Posterior cingulate gyrus (tissue), 11 donors: ENCODE measurements at regions not wholly inside any gene's neighbourhood (a gene's known extent, or its start where the extent isn't known, plus 50 kb on each side); places are given as distances from the start of the nearest gene placed in this dataset.
"Not testable (repeated sequence)": the region's sequence is repeated elsewhere in the genome, so short reads cannot be mapped to it uniquely, and the experiment has no call there.

Experiments
- DNase-seq, 10 donors: peaks; one replicate each; pipeline versions ENCODE4 v3.0.0 to v3.0.0-alpha.2; 2020 to 2021; ENCODE audit warnings: mixed read lengths in 3 of 10
- intact Hi-C: fragments of 100-400 bp; cut with DNase I; formaldehyde crosslinking; loops from one replicate; pipeline ENCODE4 v1.15.1; 2023

DNA sequence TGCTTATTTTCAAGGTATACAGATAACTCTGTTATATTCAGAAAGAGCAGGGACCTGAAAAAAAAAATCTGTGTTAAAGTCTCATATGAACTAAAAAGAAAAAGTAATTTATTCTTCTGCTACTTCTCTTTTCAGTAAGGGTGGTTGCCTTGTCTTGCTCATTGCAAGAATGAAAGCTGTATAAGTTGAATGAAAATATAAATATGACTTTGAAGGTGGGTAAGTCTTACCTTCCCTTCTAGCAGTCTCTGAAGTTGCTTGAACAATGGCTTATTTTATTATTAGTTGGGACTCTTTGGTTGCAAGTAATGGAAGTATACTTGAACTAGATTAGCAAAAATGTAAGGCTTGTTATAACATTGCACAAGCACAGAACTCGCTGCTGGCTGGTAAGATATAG lies 1554.9 kb downstream of the SI start:
- no peak for DNase-seq
- intact Hi-C loops: no loop called here

DNA sequence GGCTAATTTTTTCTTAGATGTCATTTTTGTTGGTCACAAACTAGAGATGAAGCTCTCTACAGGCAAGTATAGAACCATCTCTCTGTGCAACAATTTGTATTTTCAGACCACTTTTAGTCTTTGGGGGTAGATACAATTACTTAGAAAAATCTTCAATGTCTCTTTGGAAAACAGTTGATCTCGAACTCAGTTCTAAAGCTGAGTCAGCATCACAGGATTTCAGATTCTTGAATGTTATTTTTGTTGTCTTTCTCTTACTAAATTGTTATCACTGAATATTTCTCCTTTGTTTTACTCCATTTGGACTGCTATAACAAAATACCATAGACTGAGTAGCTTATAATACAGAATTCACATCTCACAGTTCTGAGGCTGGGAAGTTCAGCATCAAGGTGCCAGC lies 1557.0 kb downstream of the SI start:
- DNase-seq: no peak
- intact Hi-C loops: no loop called here

DNA sequence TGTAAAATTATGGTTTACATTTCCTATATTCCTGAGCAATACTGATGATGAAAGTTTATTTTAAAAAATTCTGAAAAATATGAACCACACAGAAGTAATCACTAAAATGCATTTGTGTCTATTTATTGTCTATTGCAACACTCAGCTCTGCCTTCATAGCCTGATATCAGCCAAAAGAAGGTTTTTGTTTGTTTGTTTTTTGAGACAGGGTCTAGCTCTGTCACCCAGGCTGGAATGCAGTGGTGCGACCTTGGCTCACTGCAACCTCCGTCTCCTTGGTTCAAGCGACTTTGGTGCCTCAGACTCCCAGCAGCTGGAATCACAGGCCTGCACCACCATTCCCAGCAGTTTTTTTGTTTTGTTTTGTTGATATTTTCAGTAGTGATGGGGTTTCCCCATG lies 1560.2 kb downstream of the SI start:
- peak in 1 of 10 donors; percentile 59 for DNase-seq
- intact Hi-C loops: no loop called here

DNA sequence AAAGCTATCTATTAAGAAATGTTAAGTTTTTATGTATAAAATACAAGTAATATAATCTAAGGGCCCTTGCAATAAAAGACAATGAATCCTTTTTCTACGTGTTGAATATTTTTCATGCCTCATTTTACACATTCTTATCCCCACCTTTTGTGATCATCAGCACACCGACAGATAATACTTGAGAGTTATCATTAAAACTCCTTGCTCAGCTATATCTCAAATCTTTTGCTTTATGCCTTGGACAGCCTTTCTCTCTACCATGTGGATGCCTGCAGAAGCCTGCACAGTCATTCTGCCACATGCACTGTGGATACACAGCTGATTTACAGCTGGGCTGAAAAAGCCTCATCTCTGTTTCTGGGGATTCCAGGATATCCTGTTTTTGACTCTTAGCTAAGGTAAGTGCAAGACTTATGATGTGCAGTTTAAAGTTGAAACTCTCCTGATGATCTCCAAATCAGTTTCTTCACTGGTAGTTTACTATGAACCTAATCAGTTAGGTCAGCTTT lies 1565.1 kb downstream of the SI start:
- intact Hi-C loops: no loop called here
- no peak for DNase-seq

DNA sequence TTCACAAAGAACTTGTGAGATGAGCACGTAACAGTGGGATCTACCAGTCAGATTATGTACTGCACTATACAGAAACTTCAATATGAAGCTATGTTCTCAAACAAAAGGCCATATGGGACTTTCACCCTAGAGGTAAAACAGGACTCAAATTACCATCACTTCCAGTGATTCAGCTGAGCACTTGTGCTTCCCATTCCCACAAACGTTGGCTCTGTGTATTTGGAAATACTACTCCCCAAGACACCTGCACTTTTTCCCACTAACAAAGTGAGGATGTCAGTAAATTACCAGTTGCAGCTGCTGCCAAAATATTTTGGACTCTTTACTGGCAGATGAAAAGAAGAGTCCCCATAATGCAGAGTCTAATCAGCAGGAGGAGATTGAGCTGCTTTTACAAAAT lies 1570.1 kb downstream of the SI start:
- intact Hi-C loops: no loop called here
- no peak for DNase-seq

DNA sequence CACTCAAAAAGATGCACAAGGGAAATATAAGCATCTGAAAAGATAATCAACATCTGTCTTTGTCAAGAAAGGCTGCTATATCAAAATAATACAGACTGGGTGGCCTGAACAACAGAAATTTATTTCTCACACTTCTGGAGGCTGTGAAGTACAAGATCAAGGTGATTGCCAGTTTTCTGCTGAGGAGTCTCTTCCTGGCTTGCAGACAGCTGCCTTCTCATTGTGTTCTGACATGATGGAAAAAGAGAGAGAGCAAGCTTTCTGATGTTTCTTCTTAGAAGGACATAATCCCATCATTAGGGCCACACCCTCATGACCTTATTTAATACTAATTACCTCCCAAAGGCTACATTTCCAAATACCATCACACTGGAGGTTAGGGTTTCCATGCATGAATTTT lies 1573.3 kb downstream of the SI start:
- no peak for DNase-seq
- intact Hi-C loops: no loop called here

DNA sequence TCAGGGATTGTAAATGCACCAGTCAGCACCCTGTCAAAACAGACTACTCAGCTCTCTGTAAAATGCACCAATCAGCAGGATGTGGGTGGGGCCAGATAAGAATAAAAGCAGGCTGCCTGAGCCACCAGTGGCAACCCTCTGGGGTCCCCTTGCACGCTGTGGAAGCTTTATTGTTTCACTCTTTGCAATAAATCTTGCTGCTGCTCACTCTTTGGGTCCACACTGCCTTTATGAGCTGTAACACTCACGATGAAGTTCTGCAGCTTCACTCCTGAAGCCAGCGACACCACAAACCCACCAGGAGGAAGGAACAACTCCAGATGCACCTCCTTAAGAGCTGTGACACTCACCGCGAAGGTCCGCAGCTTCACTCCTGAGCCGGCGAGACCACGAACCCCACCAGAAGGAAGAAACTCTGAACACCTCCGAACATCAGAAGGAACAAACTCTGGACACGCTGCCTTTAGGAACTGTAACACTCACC lies 1578.5 kb downstream of the SI start:
- DNase-seq: peak in 1 of 10 donors; percentile 43
- intact Hi-C loops: not testable (repeated sequence)

DNA sequence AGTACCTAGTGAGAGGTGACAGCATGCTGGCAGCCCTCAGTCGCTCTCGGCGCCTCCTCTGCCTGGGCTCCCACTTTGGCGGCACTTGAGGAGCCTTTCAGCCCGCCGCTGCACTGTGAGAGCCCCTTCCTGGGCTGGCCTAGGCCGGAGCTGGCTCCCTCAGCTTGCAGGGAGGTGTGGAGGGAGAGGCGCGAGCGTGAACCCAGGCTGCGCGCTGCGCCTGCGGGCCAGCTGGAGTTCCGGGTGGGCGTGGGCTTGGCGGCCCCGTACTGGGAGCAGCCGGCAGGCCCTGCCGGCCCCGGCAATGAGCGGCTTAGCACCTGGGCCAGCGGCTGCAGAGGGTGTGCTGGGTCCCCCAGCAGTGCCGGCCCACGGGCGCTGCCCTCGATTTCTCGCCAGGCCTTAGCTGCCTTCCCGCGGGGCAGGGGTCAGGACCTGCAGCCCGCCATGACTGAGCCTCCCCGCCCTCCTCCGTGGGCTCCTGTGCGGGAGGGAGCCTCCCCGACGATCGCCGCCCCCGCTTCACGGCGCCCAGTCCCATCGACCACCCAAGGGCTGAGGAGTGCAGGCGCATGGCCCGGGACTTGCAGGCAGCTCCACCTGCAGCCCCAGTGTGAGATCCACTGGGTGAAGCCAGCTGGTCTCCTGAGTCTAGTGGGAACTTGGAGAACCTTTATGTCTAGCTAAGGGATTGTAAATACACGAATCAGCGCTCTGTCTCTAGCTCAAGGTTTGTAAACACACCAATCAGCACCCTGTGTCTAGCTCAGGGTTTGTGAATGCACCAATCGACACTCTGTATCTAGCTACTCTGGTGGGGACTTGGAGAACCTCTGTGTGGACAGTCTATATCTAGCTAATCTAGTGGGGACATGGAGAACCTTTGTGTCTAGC lies 1579.2 kb downstream of the SI start:
- intact Hi-C loops: not testable (repeated sequence)
- DNase-seq: peak in 3 of 10 donors; percentile 66 to 76 (median 75)

DNA sequence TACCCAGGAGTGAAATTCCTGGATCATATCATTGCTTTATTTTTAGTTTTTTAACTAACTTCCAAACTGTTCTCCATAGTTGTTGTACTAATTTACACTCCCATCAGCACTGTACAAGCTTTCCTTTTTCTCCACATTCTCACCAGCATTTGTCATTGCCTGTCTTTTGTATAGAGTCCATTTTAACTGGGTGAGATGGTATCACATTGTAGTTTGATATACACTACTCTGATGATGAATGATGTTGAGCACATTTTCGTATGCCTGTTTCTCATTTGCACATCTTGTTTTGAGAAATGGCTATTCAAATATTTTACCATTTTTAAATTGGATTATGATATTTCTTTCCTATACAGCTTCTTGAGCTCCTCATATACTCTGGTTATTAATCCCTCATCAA lies 1586.6 kb downstream of the SI start:
- DNase-seq: no peak
- intact Hi-C loops: no loop called here

DNA sequence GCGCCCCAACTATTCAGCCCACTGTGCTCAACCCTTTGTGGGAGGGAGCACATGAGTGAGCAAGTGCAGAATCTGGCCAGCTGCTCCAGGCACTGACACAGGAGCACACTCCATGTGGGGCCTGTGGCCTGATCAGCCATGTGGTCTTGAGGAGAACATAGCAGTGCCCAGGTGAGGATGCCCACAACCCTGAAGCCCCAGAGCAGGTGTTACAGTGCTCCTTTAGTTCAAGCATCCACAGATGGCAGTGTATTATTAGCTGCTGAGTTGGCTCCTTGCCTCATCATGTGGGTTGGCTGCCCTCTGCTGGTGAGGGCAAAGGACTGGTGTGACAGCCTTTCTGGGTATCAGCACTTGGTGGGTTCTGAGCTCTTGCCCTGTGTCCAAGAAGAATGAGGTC lies 1588.2 kb downstream of the SI start:
- peak in 2 of 10 donors; percentile 21 to 60 for DNase-seq
- intact Hi-C loops: no loop called here

DNA sequence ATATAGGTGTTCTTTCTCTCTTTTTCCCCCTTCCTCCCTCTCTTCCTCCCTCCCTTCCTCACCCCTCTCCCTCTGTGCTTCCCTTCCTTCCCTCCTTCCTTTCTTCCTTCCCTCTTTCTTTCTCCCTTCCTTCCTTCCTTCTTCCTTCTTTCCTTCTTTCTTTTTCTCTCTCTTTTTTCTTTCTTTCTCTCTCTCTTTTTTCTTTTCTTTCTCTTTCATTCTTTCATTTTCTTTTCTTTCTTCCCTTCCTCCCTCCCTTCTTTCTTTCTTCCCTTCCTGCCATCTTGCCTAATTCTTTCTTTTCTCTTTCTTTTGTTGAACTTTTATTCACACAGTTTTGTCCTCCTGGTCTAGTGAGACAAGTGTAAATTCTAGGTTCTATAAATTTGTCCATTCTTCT lies 1595.6 kb downstream of the SI start:
- DNase-seq: no peak
- intact Hi-C loops: no loop called here

DNA sequence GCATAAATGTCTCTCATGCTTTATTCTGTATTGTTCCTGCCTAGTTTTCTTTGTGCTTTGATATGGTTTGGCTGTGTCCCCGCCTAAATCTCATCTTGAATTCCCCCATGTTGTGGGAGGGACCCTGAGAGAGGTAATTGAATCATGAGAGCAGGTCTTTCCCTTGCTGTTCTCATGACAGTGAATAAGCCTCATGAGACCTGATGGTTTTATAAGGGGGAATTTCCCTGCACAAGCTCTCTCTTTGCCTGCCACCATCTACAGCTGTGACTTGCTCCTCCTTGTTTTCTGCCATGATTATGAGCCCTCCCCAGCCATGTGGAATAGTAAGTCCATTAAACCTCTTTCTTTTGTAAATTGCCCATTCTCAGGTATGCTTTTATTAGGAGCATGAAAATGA lies 1596.6 kb downstream of the SI start:
- no peak for DNase-seq
- intact Hi-C loops: no loop called here

DNA sequence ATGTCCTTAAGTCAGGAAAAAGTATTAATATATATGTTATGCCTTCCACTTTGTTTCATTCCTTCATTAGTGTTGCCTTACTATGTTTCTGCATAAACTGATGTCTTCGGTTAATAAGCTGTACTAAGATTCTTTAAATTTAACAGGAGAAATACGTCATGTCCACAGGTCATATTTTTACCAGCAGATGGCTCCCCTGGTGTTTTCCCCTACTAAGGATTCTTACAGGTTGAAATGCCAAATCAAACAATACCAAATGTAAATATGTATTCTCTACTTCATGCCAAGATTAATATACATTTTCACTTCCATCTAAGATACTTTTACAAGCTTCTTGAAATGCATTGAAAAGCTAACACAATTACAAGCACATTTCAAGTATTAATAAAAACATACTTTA lies 1602.1 kb downstream of the SI start:
- intact Hi-C loops: no loop called here
- no peak for DNase-seq

DNA sequence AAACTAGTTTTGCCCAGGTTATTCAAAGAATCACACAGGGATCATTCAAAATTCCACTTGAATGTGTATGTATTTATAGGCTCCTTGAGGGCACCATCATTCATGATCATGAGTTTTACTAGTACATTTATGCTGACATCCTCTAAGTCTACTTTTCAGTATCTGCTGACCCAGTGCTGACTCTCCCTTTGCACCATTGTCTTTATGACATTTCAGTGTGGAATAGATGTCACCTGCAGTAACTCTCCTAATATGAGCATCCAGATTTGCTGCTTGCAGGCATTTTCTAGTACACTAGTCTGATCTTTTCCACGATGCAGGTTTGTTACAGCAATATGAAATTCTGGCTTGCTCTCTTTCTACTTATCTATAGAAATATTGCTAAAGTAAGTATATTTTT lies 1603.5 kb downstream of the SI start:
- intact Hi-C loops: no loop called here
- DNase-seq: no peak

DNA sequence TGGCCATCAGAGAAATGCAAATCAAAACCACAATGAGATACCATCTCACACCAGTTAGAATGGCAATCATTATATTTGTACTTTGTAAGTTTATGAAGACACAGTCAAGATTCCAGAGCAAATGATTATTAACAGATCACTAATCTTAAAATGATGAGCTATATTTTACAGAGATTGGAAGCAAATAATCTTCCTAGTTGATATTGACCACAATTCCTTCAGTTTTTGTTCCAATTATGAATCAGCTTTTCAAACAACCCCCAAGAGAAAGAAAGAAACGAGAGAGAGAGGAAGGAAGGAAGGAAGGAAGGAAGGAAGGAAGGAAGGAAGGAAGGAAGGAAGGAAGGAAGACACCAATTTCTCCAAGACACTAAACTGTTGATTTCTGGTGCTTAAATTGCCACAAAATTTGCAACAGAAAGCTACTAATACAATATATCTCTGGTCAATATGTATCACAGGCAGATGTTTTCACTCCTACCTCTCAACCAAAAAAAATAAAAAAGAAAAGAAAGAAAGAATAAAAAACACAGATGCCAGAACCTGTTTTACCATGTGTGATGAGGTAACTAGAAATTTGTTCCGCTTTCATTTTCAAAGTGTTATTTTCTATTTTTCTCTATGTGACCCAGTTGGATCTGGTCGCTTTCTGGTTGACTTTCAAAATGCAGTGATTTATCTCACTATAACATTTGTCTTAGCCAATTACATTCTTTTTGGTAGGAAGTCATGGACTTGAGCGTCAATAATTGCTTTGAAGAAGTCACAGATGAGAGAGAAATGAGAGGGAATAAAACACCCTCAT lies 1609.6 kb downstream of the SI start:
- DNase-seq: no peak

DNA sequence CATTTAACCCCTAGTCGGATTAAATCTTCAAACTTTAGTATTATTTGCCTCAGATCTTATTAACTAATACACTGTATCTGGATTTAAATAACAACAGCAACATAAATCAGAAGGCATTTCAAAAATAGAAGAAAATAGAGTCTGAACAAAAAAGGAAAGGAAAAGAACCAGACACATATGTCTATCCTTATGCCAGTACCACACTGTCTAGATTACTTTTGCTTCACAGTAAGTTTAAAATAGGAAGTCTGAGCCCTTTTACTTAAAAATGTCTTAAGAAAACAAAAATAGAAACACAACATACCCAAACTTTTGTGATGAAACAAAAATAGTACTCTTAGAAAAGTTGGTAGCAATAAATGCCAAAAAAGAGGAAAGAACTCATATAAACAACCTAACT lies 1615.8 kb downstream of the SI start:
- intact Hi-C loops: no loop called here
- no peak for DNase-seq

More for the DNA sequence above, 1609.6 kb downstream of the SI start:
- intact Hi-C loops: no loop called here

DNA sequence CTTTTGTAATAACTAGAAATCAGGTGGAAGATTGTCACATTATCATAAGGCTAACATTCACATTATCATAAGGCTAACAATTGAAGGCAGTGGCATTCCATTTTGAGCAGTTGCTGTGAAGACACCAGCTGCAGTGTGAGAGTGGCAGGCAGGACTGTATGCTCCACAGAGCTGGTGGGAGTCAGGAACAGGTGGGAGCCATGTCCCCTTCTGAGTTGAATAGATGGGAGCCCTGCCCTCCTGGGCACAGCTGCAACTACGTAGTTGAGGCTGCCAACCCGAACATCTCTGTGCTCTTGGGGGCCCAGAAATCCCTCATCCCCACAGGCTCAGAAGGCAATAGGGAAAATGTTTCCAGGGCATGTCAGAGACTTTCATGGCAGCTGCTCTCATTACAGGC lies 1627.6 kb downstream of the SI start:
- DNase-seq: no peak
- intact Hi-C loops: no loop called here

DNA sequence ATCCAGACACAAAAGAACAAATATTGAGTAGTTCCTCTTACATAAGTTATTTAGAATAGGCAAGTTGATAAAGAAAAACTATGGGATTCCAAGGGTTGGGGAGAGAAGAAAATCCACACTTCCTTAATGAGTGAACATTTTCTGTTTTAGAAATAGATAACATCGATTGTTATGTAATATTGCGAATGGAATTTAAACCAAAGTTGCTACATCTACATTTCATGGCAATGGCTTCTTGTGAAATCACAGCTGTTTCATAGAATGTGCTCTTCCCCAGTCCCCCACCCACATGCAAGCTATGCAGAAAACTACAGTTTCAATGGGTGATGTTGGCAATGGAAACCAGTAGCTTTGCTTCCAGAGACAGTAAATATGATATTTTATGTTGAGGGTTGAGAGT lies 1639.5 kb downstream of the SI start:
- intact Hi-C loops: no loop called here
- no peak for DNase-seq

DNA sequence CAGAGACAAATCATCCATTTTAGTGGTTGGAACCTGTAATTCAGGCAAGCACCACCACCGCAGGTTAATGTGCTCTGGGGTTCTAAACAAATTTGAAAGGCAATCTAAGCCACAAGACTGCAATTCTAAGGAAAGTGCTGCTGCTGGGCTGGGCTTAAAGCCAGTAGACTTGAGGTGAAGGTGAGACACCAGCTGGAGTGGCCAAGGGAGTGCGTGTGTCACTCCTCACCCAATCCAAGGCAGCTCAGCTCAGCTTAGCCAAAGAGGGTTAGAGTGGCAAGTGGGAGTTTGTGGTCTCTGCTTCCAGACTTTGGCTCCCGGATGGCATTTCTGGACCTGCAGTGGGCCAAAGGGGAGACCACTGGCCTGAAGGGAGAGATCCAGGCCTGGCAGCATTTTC lies 1655.6 kb downstream of the SI start:
- intact Hi-C loops: no loop called here
- DNase-seq: no peak

DNA sequence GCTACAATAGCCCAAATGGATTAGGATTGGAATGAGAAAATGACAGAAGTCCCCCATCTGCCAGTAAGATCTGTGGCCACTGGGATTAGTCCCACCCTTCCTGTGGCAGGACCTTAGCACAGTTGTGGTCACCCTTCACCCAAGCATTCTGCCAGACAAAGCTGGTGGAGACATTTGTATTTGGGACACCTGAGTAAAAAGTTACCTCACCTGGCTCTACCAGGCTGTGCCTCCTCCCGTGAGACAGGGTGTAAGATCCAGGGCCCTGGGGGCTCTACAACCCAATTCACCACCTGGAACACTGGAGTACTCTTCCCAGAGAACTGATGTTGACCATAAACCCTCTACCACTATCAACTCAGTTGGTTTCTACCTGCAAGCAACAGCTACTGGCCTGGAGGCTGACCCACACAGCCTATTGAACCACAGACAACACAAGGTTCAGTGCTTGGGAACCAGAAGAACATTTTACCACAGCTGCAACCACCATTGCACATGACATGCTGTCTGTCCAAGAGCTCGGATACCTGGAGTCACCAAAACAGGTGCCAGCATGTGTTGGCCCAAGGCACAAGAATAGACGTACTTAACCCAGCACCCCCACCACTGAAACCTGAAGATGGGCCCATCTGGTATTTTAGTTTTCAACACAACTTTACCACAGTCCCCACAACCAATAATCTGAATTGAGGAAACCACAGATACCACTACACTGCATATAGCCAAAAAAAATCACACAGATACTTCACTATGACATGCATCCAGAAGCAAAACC lies 1686.7 kb downstream of the SI start:
- intact Hi-C loops: no loop called here
- peak in 1 of 10 donors; percentile 27 for DNase-seq

DNA sequence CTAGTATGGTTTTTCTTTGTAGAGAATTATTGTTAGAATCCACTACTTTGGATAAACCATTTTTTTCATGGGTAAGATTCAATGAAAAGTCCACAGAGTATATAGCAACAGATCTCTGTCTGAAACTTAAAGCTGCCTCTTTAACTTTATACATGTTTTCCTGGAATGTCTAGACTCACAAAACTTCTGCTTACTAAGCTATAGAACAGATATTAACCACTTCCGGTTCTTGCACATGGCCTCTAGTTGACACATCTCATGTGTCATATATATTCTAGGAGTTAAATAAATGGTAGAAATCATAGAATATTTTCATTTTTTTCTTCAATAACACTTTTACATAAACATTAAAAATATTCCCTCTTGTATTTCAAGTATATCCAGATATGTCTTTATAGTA lies 1693.9 kb downstream of the SI start:
- intact Hi-C loops: no loop called here
- no peak for DNase-seq
